ENCODE measurements at regions not wholly inside any gene's neighbourhood (a gene's known extent, or its start where the extent isn't known, plus 50 kb on each side); places are given as distances from the start of the nearest gene placed in this dataset.

GRCh38 chr2:236935083-236935482 is 150.6 kb upstream of the COPS8 start:
- no peak for DNase-seq (ENCODE audit: low spot score)

- no peak for DNase-seq (ENCODE audit: low spot score)
Measured at GRCh38 chr2:236935631-236936445, 149.9 kb upstream of the COPS8 start.

GRCh38 chr2:236936446-236936940 is 149.2 kb upstream of the COPS8 start:
- no peak for DNase-seq (ENCODE audit: low spot score)

- no peak for DNase-seq (ENCODE audit: low spot score)
Measured at GRCh38 chr2:236938126-236938525, 147.6 kb upstream of the COPS8 start.

GRCh38 chr2:236939271-236939670 is 146.4 kb upstream of the COPS8 start:
- no peak for DNase-seq (ENCODE audit: low spot score)

- no peak for DNase-seq (ENCODE audit: low spot score)
Measured at GRCh38 chr2:236939721-236940231, 145.9 kb upstream of the COPS8 start.

GRCh38 chr2:236940497-236940896 is 145.2 kb upstream of the COPS8 start:
- DNase-seq (ENCODE audit: low spot score): no peak

- no peak for DNase-seq (ENCODE audit: low spot score)
Measured at GRCh38 chr2:236940916-236941520, 144.7 kb upstream of the COPS8 start.

GRCh38 chr2:236941551-236941950 is 144.1 kb upstream of the COPS8 start:
- no peak for DNase-seq (ENCODE audit: low spot score)

- DNase-seq (ENCODE audit: low spot score): no peak
Measured at GRCh38 chr2:236942554-236942953, 143.1 kb upstream of the COPS8 start.

- no peak for DNase-seq (ENCODE audit: low spot score)
Measured at GRCh38 chr2:236943068-236943467, 142.6 kb upstream of the COPS8 start.

- DNase-seq (ENCODE audit: low spot score): no peak
Measured at GRCh38 chr2:236943841-236944513, 141.7 kb upstream of the COPS8 start.

- no peak for DNase-seq (ENCODE audit: low spot score)
Measured at GRCh38 chr2:236944561-236944960, 141.1 kb upstream of the COPS8 start.

GRCh38 chr2:236945431-236946016 is 140.2 kb upstream of the COPS8 start:
- no peak for DNase-seq (ENCODE audit: low spot score)

GRCh38 chr2:236946871-236947270 is 138.8 kb upstream of the COPS8 start:
- no peak for DNase-seq (ENCODE audit: low spot score)

- no peak for DNase-seq (ENCODE audit: low spot score)
Measured at GRCh38 chr2:236947294-236947693, 138.4 kb upstream of the COPS8 start.

GRCh38 chr2:236947896-236948295 is 137.8 kb upstream of the COPS8 start:
- DNase-seq (ENCODE audit: low spot score): no peak

- DNase-seq (ENCODE audit: low spot score): no peak
Measured at GRCh38 chr2:236949089-236949905, 136.4 kb upstream of the COPS8 start.

GRCh38 chr2:236951830-236952475 is 133.7 kb upstream of the COPS8 start:
- no peak for DNase-seq (ENCODE audit: low spot score)

GRCh38 chr2:236954641-236955040 is 131.0 kb upstream of the COPS8 start:
- no peak for DNase-seq (ENCODE audit: low spot score)

GRCh38 chr2:236955521-236956030 is 130.1 kb upstream of the COPS8 start:
- no peak for DNase-seq (ENCODE audit: low spot score)
